NT2/D1 (cell line): ENCODE measurements at regions not wholly inside any gene's neighbourhood (a gene's known extent, or its start where the extent isn't known, plus 50 kb on each side); places are given as distances from the start of the nearest gene placed in this dataset.

Experiments
- SUZ12 ChIP-seq: IDR thresholded peaks from 2 replicates; pipeline ENCODE4 v1.6.1; 2011; ENCODE audit not compliant: insufficient read length, insufficient read depth; ENCODE audit errors: extremely low read depth
- YY1 ChIP-seq: IDR thresholded peaks from 2 replicates; pipeline ENCODE4 v1.6.1; 2011; ENCODE audit not compliant: insufficient read length, insufficient read depth
- ZNF274 ChIP-seq: IDR thresholded peaks from 2 replicates; pipeline ENCODE4 v1.6.1; 2011; ENCODE audit warnings: mild to moderate bottlenecking, low read depth, low read length

- TF ChIP-seq ZNF274 (no peak), SUZ12 (no peak), YY1 (no peak)
Observed at GRCh38 chr2:48088994-48089393, 182.7 kb upstream of the FBXO11 start.
